Ovary (tissue), 7 donors: ENCODE measurements at regions not wholly inside any gene's neighbourhood (a gene's known extent, or its start where the extent isn't known, plus 50 kb on each side); places are given as distances from the start of the nearest gene placed in this dataset.

ENCODE experiments used
- DNase-seq, 5 donors: peaks; one replicate each; pipeline ENCODE4 v3.0.0-alpha.2; 2019 to 2020
- H3K27ac ChIP-seq, 2 donors: fragments of 200-600 bp; one replicate each; pipeline versions ENCODE4 v1.5.1 to v1.8.0; 2019 to 2022
- H3K27me3 ChIP-seq: fragments of 200-600 bp; one replicate; pipeline ENCODE4 v1.8.0; 2022
- H3K36me3 ChIP-seq: fragments of 200-600 bp; sonication (generic); one replicate; pipeline ENCODE4 v1.5.1; 2019
- H3K4me1 ChIP-seq: one replicate; pipeline ENCODE4 v1.8.1; 2013; ENCODE audit warnings: mild to moderate bottlenecking, moderate library complexity; ENCODE audit not compliant: insufficient read depth
- H3K4me3 ChIP-seq: fragments of 200-600 bp; sonication (generic); one replicate; pipeline ENCODE4 v1.5.1; 2017
- H3K9me3 ChIP-seq, 2 donors: fragments of 200-600 bp in 1 of 2; sonication (generic) in 1 of 2; one replicate each; pipeline versions ENCODE4 v1.5.1 to v1.8.1; 2013 to 2019; ENCODE audit warnings: mild to moderate bottlenecking in 1 of 2, moderate library complexity in 1 of 2
- CTCF ChIP-seq, 3 donors: fragments of 450-650 bp in 2 of 3; fragments of 200-600 bp in 1 of 3; IDR thresholded peaks; one replicate each; pipeline versions ENCODE4 v1.5.1 to v1.8.0; 2016 to 2022; ENCODE audit warnings: antibody characterized with exemption in 3 of 3, mild to moderate bottlenecking in 1 of 3
- EP300 ChIP-seq: sonication (generic); formaldehyde crosslinking; IDR thresholded peaks from one replicate; pipeline ENCODE4 v1.6.1; 2017; ENCODE audit warnings: antibody characterized with exemption
- POLR2A ChIP-seq: fragments of 450-650 bp; IDR thresholded peaks from one replicate; pipeline ENCODE4 v1.6.1; 2017; ENCODE audit warnings: antibody characterized with exemption, mild to moderate bottlenecking, moderate library complexity
- WGBS, 3 donors: extraction: QIAGEN DNeasy Blood & Tissue Kit in 1 of 3; methylation state at CpG; one replicate each; pipeline versions ENCODE4 v1.1.5 to v1.1.7; 2013 to 2017; 5-methylcytosine and 5-hydroxymethylcytosine counted together
- intact Hi-C, 4 donors: fragments of 100-400 bp; cut with DNase I; formaldehyde crosslinking; loops; one replicate each; pipeline versions ENCODE4 v1.11.0 to v1.15.1; 2022 to 2023
- donor health status: DM: no; HTN: no; CAD: no; lungs with moderate emphysema.
- donor health status: DM: no; HTN: no; CAD: no.
- donor health status: Bipolar disorder and iron deficiency.
- donor health status: DM: no; HTN: no; CAD: no.
- donor health status: DM: yes; HTN: yes; CAD: no.

- WGBS, 3 donors: 71 to 83% (median 83%) methylated on average over 1 of the region's 1 CpG
- no peak for DNase-seq
- no peak overlapping the region for H3K27ac ChIP-seq
- no peaks in the 10 kb centered on the region for H3K36me3 ChIP-seq
- H3K4me1 ChIP-seq: peaks cover 4% of the 10 kb centered on the region
- intact Hi-C loops: no loop called here
- H3K27me3 ChIP-seq: no peaks in the 10 kb centered on the region
- no peaks in the 10 kb centered on the region for H3K9me3 ChIP-seq
- no peak overlapping the region for H3K4me3 ChIP-seq
- TF ChIP-seq POLR2A (no peak), CTCF (IDR thresholded peaks at IDR 0.05) (no peak), EP300 (no peak)
Observed at GRCh38 chr5:56581426-56581825, 233.9 kb upstream of the MAP3K1 start.

GRCh38 chr5:56580864-56581263 is 234.5 kb upstream of the MAP3K1 start:
- Histone ChIP-seq H3K4me1 (peaks cover 4% of the 10 kb centered on the region), H3K36me3 (no peaks in the 10 kb centered on the region), H3K27ac (no peak overlapping the region), H3K27me3 (no peaks in the 10 kb centered on the region), H3K9me3 (no peaks in the 10 kb centered on the region), H3K4me3 (no peak overlapping the region)
- no peak for DNase-seq
- 92 to 96% (median 93%) methylated on average over 2 of the region's 2 CpGs for WGBS, 3 donors
- intact Hi-C loops: no loop called here
- TF ChIP-seq CTCF (IDR thresholded peaks at IDR 0.05): no peak
- TF ChIP-seq EP300: no peak
- no peak for TF ChIP-seq POLR2A

- intact Hi-C loops: no loop called here
- no peak overlapping the region for H3K27ac ChIP-seq
Observed at GRCh38 chr5:56575821-56576220, 239.5 kb upstream of the MAP3K1 start.

GRCh38 chr5:56574778-56575177 is 240.6 kb upstream of the MAP3K1 start:
- WGBS, 3 donors: 85 to 95% (median 93%) methylated on average over 1 of the region's 1 CpG
- Histone ChIP-seq H3K27me3 (no peaks in the 10 kb centered on the region), H3K4me3 (no peak overlapping the region), H3K36me3 (no peaks in the 10 kb centered on the region), H3K9me3 (no peaks in the 10 kb centered on the region), H3K27ac (no peak overlapping the region), H3K4me1 (peaks cover under 1% of the 10 kb centered on the region)
- no peak for DNase-seq
- intact Hi-C loops: no loop called here
- TF ChIP-seq CTCF (IDR thresholded peaks at IDR 0.05) (no peak), POLR2A (no peak), EP300 (no peak)

More at GRCh38 chr5:56575821-56576220, 239.5 kb upstream of the MAP3K1 start:
- H3K4me1 ChIP-seq: no peaks in the 10 kb centered on the region
- TF ChIP-seq EP300 (no peak), POLR2A (no peak), CTCF (IDR thresholded peaks at IDR 0.05) (no peak)
- no peak overlapping the region for H3K4me3 ChIP-seq
- H3K36me3 ChIP-seq: no peaks in the 10 kb centered on the region
- H3K9me3 ChIP-seq: no peaks in the 10 kb centered on the region
- DNase-seq: no peak
- no peaks in the 10 kb centered on the region for H3K27me3 ChIP-seq

- Histone ChIP-seq H3K27me3 (no peaks in the 10 kb centered on the region), H3K4me1 (peaks cover 1% of the 10 kb centered on the region), H3K27ac (no peak overlapping the region), H3K36me3 (no peaks in the 10 kb centered on the region), H3K4me3 (no peak overlapping the region), H3K9me3 (no peaks in the 10 kb centered on the region)
- DNase-seq: no peak
- TF ChIP-seq EP300: no peak
- TF ChIP-seq CTCF (IDR thresholded peaks at IDR 0.05): no peak
- TF ChIP-seq POLR2A: no peak
- intact Hi-C loops: no loop called here
- WGBS, 3 donors: 3 to 6% (median 6%) methylated on average over 1 of the region's 1 CpG
Observed at GRCh38 chr5:56569566-56569965, 245.8 kb upstream of the MAP3K1 start.
